Lung (tissue), 11 donors: ENCODE measurements at regions not wholly inside any gene's neighbourhood (a gene's known extent, or its start where the extent isn't known, plus 50 kb on each side); places are given as distances from the start of the nearest gene placed in this dataset.

Source experiments
- ATAC-seq: fragments of 200-7000 bp; cut with Tn5 transposase; one replicate; pipeline ENCODE4 v1.9.1; 2020; ENCODE audit warnings: moderate number of reproducible peaks; ENCODE audit not compliant: insufficient read depth, low FRiP score
- DNase-seq, 3 donors: peaks; one replicate each; pipeline ENCODE4 v3.0.0-alpha.2; 2013 to 2017
- H3K27ac ChIP-seq, 2 donors: one replicate each; pipeline ENCODE4 v1.5.1; 2013; ENCODE audit warnings: mild to moderate bottlenecking in 2 of 2, moderate library complexity in 2 of 2, control low read depth in 1 of 2, inconsistent platforms in 1 of 2, low read depth in 1 of 2, low read length in 1 of 2
- H3K27me3 ChIP-seq, 3 donors: one replicate each; pipeline ENCODE4 v1.5.1; 2013; ENCODE audit warnings: low read length in 2 of 3; ENCODE audit not compliant: control insufficient read depth in 3 of 3, insufficient read depth in 3 of 3
- H3K36me3 ChIP-seq, 4 donors: one replicate each; pipeline ENCODE4 v1.5.1; 2013; ENCODE audit warnings: low read length in 4 of 4, mild to moderate bottlenecking in 1 of 4, moderate library complexity in 1 of 4; ENCODE audit not compliant: control insufficient read depth in 4 of 4, insufficient read depth in 4 of 4
- H3K4me1 ChIP-seq, 5 donors: one replicate each; pipeline ENCODE4 v1.5.1; 2013; ENCODE audit warnings: low read length in 5 of 5, mild to moderate bottlenecking in 2 of 5, moderate library complexity in 1 of 5; ENCODE audit not compliant: control insufficient read depth in 5 of 5, insufficient read depth in 5 of 5
- H3K4me3 ChIP-seq: one replicate; pipeline ENCODE4 v1.5.1; 2013; ENCODE audit warnings: mild to moderate bottlenecking, control low read depth, moderate library complexity
- H3K9ac ChIP-seq, 2 donors: one replicate each; pipeline ENCODE4 v1.5.1; 2013; ENCODE audit warnings: low read length in 2 of 2, control low read depth in 1 of 2; ENCODE audit not compliant: insufficient read depth in 1 of 2
- H3K9me3 ChIP-seq, 4 donors: one replicate each; pipeline ENCODE4 v1.5.1; 2013; ENCODE audit warnings: low read length in 3 of 4, mild to moderate bottlenecking in 1 of 4, moderate library complexity in 1 of 4; ENCODE audit not compliant: control insufficient read depth in 4 of 4, insufficient read depth in 3 of 4
- CTCF ChIP-seq: IDR thresholded peaks from 2 replicates; pipeline ENCODE4 v1.5.1; 2012; ENCODE audit warnings: mild to moderate bottlenecking; ENCODE audit errors: control extremely low read depth, extremely low read depth
- WGBS, 2 donors: extraction: QIAGEN DNeasy Blood & Tissue Kit; methylation state at CpG; one replicate each; pipeline ENCODE4 v1.1.7; 2013; 5-methylcytosine and 5-hydroxymethylcytosine counted together
- donor health status: control.
- donor health status: control.
- donor health status: Bipolar disorder and iron deficiency.
- donor health status: healthy.
- donor health status: DM: yes; HTN: yes; CAD: no.

GRCh38 chr12:87185367-87185766, 843.8 kb downstream of the C12orf50 start:
- WGBS, 2 donors, result 85 to 87% methylated on average over 5 of the region's 5 CpGs
- no peaks in the 10 kb centered on the region for H3K9me3 ChIP-seq
- H3K4me1 ChIP-seq, result no peaks in the 10 kb centered on the region
- no peak for TF ChIP-seq CTCF
- H3K27ac ChIP-seq, result no peak overlapping the region
- ATAC-seq, result no peak
- no peak for DNase-seq
- no peaks in the 10 kb centered on the region for H3K27me3 ChIP-seq
- no peak overlapping the region for H3K4me3 ChIP-seq
- no peaks in the 10 kb centered on the region for H3K36me3 ChIP-seq
- no peak overlapping the region for H3K9ac ChIP-seq

- no peak overlapping the region for H3K27ac ChIP-seq
- no peak for TF ChIP-seq CTCF
- H3K36me3 ChIP-seq, result no peaks in the 10 kb centered on the region
- DNase-seq, result no peak
- H3K9ac ChIP-seq, result no peak overlapping the region
- no peaks in the 10 kb centered on the region for H3K4me1 ChIP-seq
- no peaks in the 10 kb centered on the region for H3K27me3 ChIP-seq
- no peak for ATAC-seq
- no peak overlapping the region for H3K4me3 ChIP-seq
- 82 to 83% methylated on average over 5 of the region's 5 CpGs for WGBS, 2 donors
- H3K9me3 ChIP-seq, result no peaks in the 10 kb centered on the region
Measured at GRCh38 chr12:87182696-87183233, 846.4 kb downstream of the C12orf50 start.

GRCh38 chr12:87171356-87171755, 857.8 kb downstream of the C12orf50 start:
- Histone ChIP-seq H3K27ac (no peak overlapping the region), H3K4me1 (no peaks in the 10 kb centered on the region), H3K36me3 (no peaks in the 10 kb centered on the region), H3K4me3 (no peak overlapping the region), H3K27me3 (no peaks in the 10 kb centered on the region), H3K9ac (no peak overlapping the region), H3K9me3 (no peaks in the 10 kb centered on the region)
- WGBS, 2 donors, result 86 to 96% methylated on average over 16 of the region's 16 CpGs
- no peak for DNase-seq
- no peak for ATAC-seq
- TF ChIP-seq CTCF, result no peak

GRCh38 chr12:87169010-87169409, 860.2 kb downstream of the C12orf50 start:
- no peak for DNase-seq
- Histone ChIP-seq H3K27me3 (no peaks in the 10 kb centered on the region), H3K9me3 (peaks cover 0 to 7% (median 3%) of the 10 kb centered on the region in 4 donors), H3K9ac (no peak overlapping the region), H3K4me3 (no peak overlapping the region), H3K36me3 (no peaks in the 10 kb centered on the region), H3K4me1 (no peaks in the 10 kb centered on the region), H3K27ac (no peak overlapping the region)
- ATAC-seq, result no peak
- TF ChIP-seq CTCF, result no peak
